HG03025 (cell line): ENCODE measurements at regions not wholly inside any gene's neighbourhood (a gene's known extent, or its start where the extent isn't known, plus 50 kb on each side); places are given as distances from the start of the nearest gene placed in this dataset.
A peak's percentile ranks its signal among the peaks of the same experiment; 100 is the strongest.

ENCODE experiments used
- ATAC-seq: cut with Tn5 transposase; IDR thresholded peaks from one replicate; pipeline ENCODE4 v1.9.1; 2021; ENCODE audit warnings: mild to moderate bottlenecking, moderate library complexity; ENCODE audit not compliant: unreplicated experiment, low FRiP score

- ATAC-seq = no peak
Observed at GRCh38 chr13:75231235-75231634, 250.7 kb downstream of the TBC1D4 start.

GRCh38 chr13:75226733-75227435, 255.1 kb downstream of the TBC1D4 start:
- ATAC-seq = no peak

- ATAC-seq = no peak
Observed at GRCh38 chr13:75226092-75226491, 255.9 kb downstream of the TBC1D4 start.

GRCh38 chr13:75225288-75226032, 256.5 kb downstream of the TBC1D4 start:
- ATAC-seq = no peak

GRCh38 chr13:75224053-75224742, 257.8 kb downstream of the TBC1D4 start:
- no peak for ATAC-seq

- ATAC-seq = no peak
Observed at GRCh38 chr13:75222031-75222430, 259.9 kb downstream of the TBC1D4 start.

- no peak for ATAC-seq
Observed at GRCh38 chr13:75220861-75221260, 261.1 kb downstream of the TBC1D4 start.

- ATAC-seq = no peak
Observed at GRCh38 chr13:75220238-75220542, 261.8 kb downstream of the TBC1D4 start.

GRCh38 chr13:75219479-75220237, 262.3 kb downstream of the TBC1D4 start:
- ATAC-seq = peak; percentile 92

- no peak for ATAC-seq
Observed at GRCh38 chr13:75217949-75218348, 264.0 kb downstream of the TBC1D4 start.

- ATAC-seq = no peak
Observed at GRCh38 chr13:75216038-75216437, 265.9 kb downstream of the TBC1D4 start.

- no peak for ATAC-seq
Observed at GRCh38 chr13:75214846-75215245, 267.1 kb downstream of the TBC1D4 start.

GRCh38 chr13:75202981-75203380, 279.0 kb downstream of the TBC1D4 start:
- ATAC-seq = no peak

GRCh38 chr13:75197803-75198202, 284.2 kb downstream of the TBC1D4 start:
- ATAC-seq = no peak

- no peak for ATAC-seq
Observed at GRCh38 chr13:75196147-75196837, 285.7 kb downstream of the TBC1D4 start.

- no peak for ATAC-seq
Observed at GRCh38 chr13:75195495-75196146, 286.3 kb downstream of the TBC1D4 start.

GRCh38 chr13:75194717-75195462, 287.1 kb downstream of the TBC1D4 start:
- no peak for ATAC-seq

- no peak for ATAC-seq
Observed at GRCh38 chr13:75186379-75186778, 295.6 kb downstream of the TBC1D4 start.

GRCh38 chr13:75181906-75182305, 300.1 kb downstream of the TBC1D4 start:
- ATAC-seq = no peak
